GM23248 (cell line): ENCODE measurements at regions not wholly inside any gene's neighbourhood (a gene's known extent, or its start where the extent isn't known, plus 50 kb on each side); places are given as distances from the start of the nearest gene placed in this dataset.

Source experiments
- DNase-seq: peaks from one replicate; pipeline ENCODE4 v3.0.0-alpha.2; 2015
- H2AFZ ChIP-seq: fragments of 200-600 bp; sonication (generic); 2 replicates; pipeline ENCODE4 v1.6.1; 2016; ENCODE audit warnings: antibody characterized with exemption
- H3F3A ChIP-seq: fragments of 200-600 bp; sonication (generic); 2 replicates; pipeline ENCODE4 v1.6.1; 2016; ENCODE audit warnings: mild to moderate bottlenecking, antibody characterized with exemption, mixed run types; ENCODE audit not compliant: insufficient read depth
- H3K27ac ChIP-seq: fragments of 200-600 bp; sonication (generic); 2 replicates; pipeline ENCODE4 v1.5.1; 2016; ENCODE audit warnings: mild to moderate bottlenecking
- H3K27me3 ChIP-seq: fragments of 200-600 bp; sonication (generic); replicated peaks from 2 replicates; pipeline ENCODE4 v1.6.1; 2016; ENCODE audit warnings: mild to moderate bottlenecking; ENCODE audit not compliant: insufficient read depth
- H3K36me3 ChIP-seq: fragments of 200-600 bp; sonication (generic); 2 replicates; pipeline ENCODE4 v1.6.1; 2016; ENCODE audit warnings: low read depth, mild to moderate bottlenecking
- H3K4me1 ChIP-seq: fragments of 200-600 bp; sonication (generic); 2 replicates; pipeline ENCODE4 v1.6.1; 2016; ENCODE audit warnings: mild to moderate bottlenecking; ENCODE audit not compliant: insufficient read depth
- H3K4me2 ChIP-seq: fragments of 200-600 bp; sonication (generic); one replicate; pipeline ENCODE4 v1.6.1; 2016; ENCODE audit warnings: mild to moderate bottlenecking; ENCODE audit not compliant: unreplicated experiment
- H3K4me3 ChIP-seq: fragments of 200-600 bp; sonication (generic); 2 replicates; pipeline ENCODE4 v1.5.1; 2016; ENCODE audit warnings: mild to moderate bottlenecking
- H3K79me2 ChIP-seq: fragments of 200-600 bp; sonication (generic); 2 replicates; pipeline ENCODE4 v1.6.1; 2016; ENCODE audit warnings: mild to moderate bottlenecking; ENCODE audit not compliant: insufficient read depth
- H3K9ac ChIP-seq: fragments of 200-600 bp; sonication (generic); 2 replicates; pipeline ENCODE4 v1.6.1; 2016; ENCODE audit warnings: mild to moderate bottlenecking
- H3K9me2 ChIP-seq: fragments of 200-600 bp; sonication (generic); 2 replicates; pipeline ENCODE4 v1.6.1; 2016; ENCODE audit warnings: mixed run types, mild to moderate bottlenecking, moderate library complexity; ENCODE audit not compliant: insufficient read depth
- H3K9me3 ChIP-seq: fragments of 200-600 bp; sonication (generic); one replicate; pipeline ENCODE4 v1.6.1; 2017; ENCODE audit warnings: low read depth
- H4K20me1 ChIP-seq: fragments of 200-600 bp; sonication (generic); 2 replicates; pipeline ENCODE4 v1.6.0; 2016; ENCODE audit not compliant: insufficient read depth
- EZH2 ChIP-seq: fragments of 200-600 bp; sonication (generic); IDR thresholded peaks from 2 replicates; pipeline ENCODE4 v1.6.1; 2018; ENCODE audit warnings: antibody characterized with exemption, mild to moderate bottlenecking; ENCODE audit not compliant: insufficient read depth, poor library complexity, severe bottlenecking
- EZH2phosphoT487 ChIP-seq: fragments of 200-600 bp; sonication (generic); IDR thresholded peaks from 2 replicates; pipeline ENCODE4 v1.6.1; 2018; ENCODE audit warnings: antibody characterized with exemption, moderate library complexity, mild to moderate bottlenecking, low read depth; ENCODE audit not compliant: insufficient read depth
- WGBS, 2 experiments: methylation state at CpG; one replicate each; pipeline ENCODE4 v1.1.6; 2015 to 2017; ENCODE audit warnings: low lambda C conversion rate in 2 of 2, low coverage in 1 of 2; ENCODE audit errors: missing lambda C conversion rate in 2 of 2; 5-methylcytosine and 5-hydroxymethylcytosine counted together
- in situ Hi-C: fragments of 300-500 bp; cut with MboI; formaldehyde crosslinking; loops from 2 replicates; pipeline ENCODE4 v1.15.0; 2020

DNA sequence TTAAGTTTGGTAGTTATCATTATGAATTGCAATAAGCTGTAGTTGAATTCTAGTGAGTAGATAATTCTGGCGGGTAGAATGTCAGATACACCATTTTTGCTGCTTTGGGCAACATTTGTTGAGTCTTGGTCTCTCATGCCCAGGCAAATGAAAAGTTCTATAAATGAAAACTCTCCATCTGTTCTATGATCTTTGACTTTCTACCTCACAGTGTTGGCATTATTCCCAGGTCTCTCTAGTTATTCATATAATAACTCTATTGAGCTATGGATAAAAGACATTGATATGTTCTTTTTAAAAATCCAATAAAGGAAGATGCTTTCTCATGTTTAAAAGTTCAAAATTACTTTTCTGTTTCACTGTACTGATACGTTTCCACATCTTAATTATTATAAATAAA lies 415.3 kb upstream of the SEMA3D start:
- no peak for TF ChIP-seq EZH2
- TF ChIP-seq EZH2phosphoT487, result no peak
- no peaks in the 10 kb centered on the region for H3K36me3 ChIP-seq
- 84 to 90% methylated on average over 2 of the region's 2 CpGs for WGBS, 2 experiments
- no peak overlapping the region for H3K4me2 ChIP-seq
- H3K79me2 ChIP-seq, result no peaks in the 10 kb centered on the region
- no peak overlapping the region for H3K4me3 ChIP-seq
- no peaks in the 10 kb centered on the region for H3K9me2 ChIP-seq
- H3K27ac ChIP-seq, result no peak overlapping the region
- peak; percentile 14 for DNase-seq
- H3K27me3 ChIP-seq, result no peaks in the 10 kb centered on the region
- no peak overlapping the region for H3K9ac ChIP-seq
- no peaks in the 10 kb centered on the region for H4K20me1 ChIP-seq
- no peaks in the 10 kb centered on the region for H3F3A ChIP-seq
- H2AFZ ChIP-seq, result no peak overlapping the region
- in situ Hi-C loops, result no loop called here
- H3K9me3 ChIP-seq, result no peaks in the 10 kb centered on the region
- H3K4me1 ChIP-seq, result no peaks in the 10 kb centered on the region

DNA sequence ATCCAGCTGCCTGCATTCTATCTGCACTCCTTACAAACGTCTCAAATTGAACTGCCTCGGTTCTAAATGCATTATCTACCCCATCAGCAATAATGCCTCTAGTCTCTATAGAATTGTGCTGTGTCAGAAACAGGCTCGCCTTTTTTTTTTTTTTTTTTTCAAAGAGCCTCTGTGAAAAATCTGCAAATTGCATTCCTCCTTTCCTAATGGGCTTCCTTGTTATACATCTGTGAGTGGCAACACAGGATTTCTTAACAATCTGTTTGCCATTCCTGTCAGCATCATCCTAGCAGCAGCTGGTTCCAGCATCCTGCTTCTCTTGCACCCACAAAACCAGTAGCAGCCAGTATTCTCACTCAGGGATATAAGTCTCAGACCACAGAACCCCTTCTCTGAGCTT lies 413.5 kb upstream of the SEMA3D start:
- Histone ChIP-seq H3K36me3 (no peaks in the 10 kb centered on the region), H4K20me1 (no peaks in the 10 kb centered on the region), H3K4me1 (peaks cover 11% of the 10 kb centered on the region), H3K27me3 (no peaks in the 10 kb centered on the region), H3K27ac (no peak overlapping the region), H3K4me3 (no peak overlapping the region), H3K79me2 (no peaks in the 10 kb centered on the region), H3K4me2 (no peak overlapping the region), H3K9ac (no peak overlapping the region), H3K9me3 (no peaks in the 10 kb centered on the region), H3F3A (peaks cover 11% of the 10 kb centered on the region; the same call in 1 of the 2 replicates), H3K9me2 (no peaks in the 10 kb centered on the region), H2AFZ (no peak overlapping the region)
- no peak for DNase-seq
- 65 to 78% methylated on average over 3 of the region's 3 CpGs for WGBS, 2 experiments
- in situ Hi-C loops, result no loop called here
- TF ChIP-seq EZH2, result no peak
- no peak for TF ChIP-seq EZH2phosphoT487

DNA sequence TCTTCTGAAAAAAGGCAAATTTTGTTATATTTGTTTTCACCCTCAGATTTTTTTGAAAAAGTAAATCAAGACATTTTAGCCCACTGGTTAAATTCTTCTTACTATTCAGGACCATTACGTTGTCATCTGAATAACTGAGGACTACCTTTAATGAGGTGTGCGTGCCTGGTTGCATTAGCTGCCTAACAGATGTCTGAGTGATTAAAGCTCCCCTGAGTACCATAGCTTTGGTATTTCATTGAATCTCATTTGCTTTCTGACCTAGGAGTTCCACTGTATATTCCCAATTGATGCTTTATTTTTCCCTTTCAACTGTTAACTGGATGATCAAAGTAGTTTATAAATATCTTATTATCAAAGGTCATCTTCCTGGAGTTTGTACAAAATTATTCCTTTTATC lies 410.0 kb upstream of the SEMA3D start:
- Histone ChIP-seq H3K4me2 (no peak overlapping the region), H2AFZ (no peak overlapping the region), H3K9ac (no peak overlapping the region), H3K36me3 (no peaks in the 10 kb centered on the region), H3K4me3 (no peak overlapping the region), H3K27me3 (no peaks in the 10 kb centered on the region), H3K9me3 (no peaks in the 10 kb centered on the region), H3K79me2 (no peaks in the 10 kb centered on the region), H3K9me2 (no peaks in the 10 kb centered on the region), H3F3A (peaks cover 11% of the 10 kb centered on the region; the same call in 1 of the 2 replicates), H4K20me1 (no peaks in the 10 kb centered on the region), H3K4me1 (peaks cover 11% of the 10 kb centered on the region), H3K27ac (no peak overlapping the region)
- DNase-seq, result no peak
- in situ Hi-C loops, result no loop called here
- no peak for TF ChIP-seq EZH2
- no peak for TF ChIP-seq EZH2phosphoT487
- 71 to 76% methylated on average over 2 of the region's 2 CpGs for WGBS, 2 experiments

DNA sequence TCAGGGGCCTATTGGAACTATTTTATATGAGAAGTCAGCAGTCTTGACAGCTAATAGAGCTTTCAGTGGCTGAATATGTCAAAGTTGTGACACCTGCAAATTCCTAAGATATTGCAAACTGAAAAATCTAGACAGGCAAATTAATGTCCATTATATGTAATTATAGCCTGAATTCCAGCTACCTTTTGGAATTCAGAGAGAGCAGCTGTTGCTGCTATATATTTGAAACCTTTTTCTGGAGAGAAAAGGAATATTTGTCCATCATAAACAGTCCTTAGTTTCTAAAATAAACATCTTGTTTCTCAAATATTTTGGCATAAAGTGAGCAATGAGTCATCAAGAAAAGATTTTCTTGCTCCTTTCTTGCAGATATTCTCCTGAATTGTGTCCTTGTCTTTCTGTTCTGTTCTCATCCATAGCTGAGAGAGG lies 408.9 kb upstream of the SEMA3D start:
- Histone ChIP-seq H3K9ac (0 out of 2 replicates have a peak overlapping the region, but pooled peaks have one; percentile 9), H4K20me1 (no peaks in the 10 kb centered on the region), H2AFZ (0 out of 2 replicates have a peak overlapping the region, but pooled peaks have one; percentile 12), H3F3A (peaks cover 11% of the 10 kb centered on the region; the same call in 1 of the 2 replicates), H3K36me3 (no peaks in the 10 kb centered on the region), H3K79me2 (no peaks in the 10 kb centered on the region), H3K4me2 (peak overlapping the region; percentile 77), H3K27me3 (no peaks in the 10 kb centered on the region), H3K9me2 (no peaks in the 10 kb centered on the region), H3K4me3 (0 out of 2 replicates have a peak overlapping the region, but pooled peaks have one; percentile 25), H3K4me1 (peaks cover 11% of the 10 kb centered on the region), H3K27ac (no peak overlapping the region), H3K9me3 (no peaks in the 10 kb centered on the region)
- in situ Hi-C loops, result no loop called here
- peak; percentile 54 for DNase-seq
- TF ChIP-seq EZH2phosphoT487, result no peak
- no peak for TF ChIP-seq EZH2

DNA sequence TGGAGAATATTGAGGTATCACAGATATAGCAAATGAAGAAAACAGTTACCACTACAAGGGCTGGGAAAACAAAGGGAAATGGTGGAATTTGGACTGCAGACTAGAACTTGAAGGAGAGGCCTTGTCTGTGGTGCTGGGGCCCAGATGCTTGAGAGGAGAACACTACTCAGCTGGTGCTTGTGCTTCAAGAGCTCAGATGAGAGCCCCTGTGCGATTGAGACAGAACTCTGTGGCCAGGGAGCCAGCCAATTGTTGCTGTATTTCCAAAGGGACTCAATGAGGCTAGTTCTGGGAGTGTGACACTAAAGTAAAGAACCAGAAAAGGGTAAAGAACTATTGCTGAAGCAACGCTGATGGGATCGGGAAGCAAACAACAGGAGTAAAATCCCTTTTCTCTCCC lies 406.5 kb upstream of the SEMA3D start:
- Histone ChIP-seq H3K79me2 (no peaks in the 10 kb centered on the region), H3K9me3 (no peaks in the 10 kb centered on the region), H2AFZ (no peak overlapping the region), H4K20me1 (no peaks in the 10 kb centered on the region), H3K36me3 (no peaks in the 10 kb centered on the region), H3K27ac (no peak overlapping the region), H3F3A (peaks cover 13% of the 10 kb centered on the region; the same call in 1 of the 2 replicates), H3K4me1 (peaks cover 11% of the 10 kb centered on the region), H3K4me2 (no peak overlapping the region), H3K4me3 (no peak overlapping the region), H3K27me3 (no peaks in the 10 kb centered on the region), H3K9me2 (no peaks in the 10 kb centered on the region), H3K9ac (no peak overlapping the region)
- DNase-seq, result no peak
- TF ChIP-seq EZH2phosphoT487, result no peak
- TF ChIP-seq EZH2, result no peak
- WGBS, 2 experiments, result 57 to 58% methylated on average over 3 of the region's 3 CpGs
- in situ Hi-C loops, result no loop called here
